Activated naive CD8-positive, alpha-beta T cell treated with anti-CD3 and anti-CD28 coated beads for 36 hours (primary cell): ENCODE measurements at regions not wholly inside any gene's neighbourhood (a gene's known extent, or its start where the extent isn't known, plus 50 kb on each side); places are given as distances from the start of the nearest gene placed in this dataset.
"Not testable (repeated sequence)": the region's sequence is repeated elsewhere in the genome, so short reads cannot be mapped to it uniquely, and the experiment has no call there.

Experiments
- DNase-seq: peaks from one replicate; pipeline ENCODE4 v3.0.0; 2021
- H3K27ac Mint-ChIP-seq: one replicate; pipeline ENCODE4 v1.8.0; 2022; ENCODE audit warnings: mild to moderate bottlenecking, moderate library complexity, mixed read lengths
- H3K27me3 Mint-ChIP-seq: one replicate; pipeline ENCODE4 v1.8.0; 2022; ENCODE audit warnings: mild to moderate bottlenecking, mixed read lengths
- H3K36me3 Mint-ChIP-seq: one replicate; pipeline ENCODE4 v1.8.0; 2021; ENCODE audit warnings: mild to moderate bottlenecking, mixed read lengths
- H3K4me1 Mint-ChIP-seq: one replicate; pipeline ENCODE4 v1.8.0; 2021; ENCODE audit warnings: mixed read lengths
- H3K4me3 Mint-ChIP-seq: one replicate; pipeline ENCODE4 v1.8.0; 2022; ENCODE audit warnings: mild to moderate bottlenecking, moderate library complexity, mixed read lengths
- H3K9me3 Mint-ChIP-seq: one replicate; pipeline ENCODE4 v1.8.0; 2022; ENCODE audit warnings: mixed read lengths

- H3K27ac Mint-ChIP-seq: no peak overlapping the region
- DNase-seq: no peak
- no peaks in the 10 kb centered on the region for H3K27me3 Mint-ChIP-seq
- peaks cover 2% of the 10 kb centered on the region for H3K9me3 Mint-ChIP-seq
- H3K4me1 Mint-ChIP-seq: no peaks in the 10 kb centered on the region
- H3K4me3 Mint-ChIP-seq: no peak overlapping the region
- no peaks in the 10 kb centered on the region for H3K36me3 Mint-ChIP-seq
These were observed 370.8 kb downstream of the TLE1 start for GRCh38 chr9:81318571-81318970.

- Mint-ChIP-seq H3K27ac (no peak overlapping the region), H3K27me3 (no peaks in the 10 kb centered on the region), H3K4me3 (no peak overlapping the region), H3K9me3 (peaks cover 2% of the 10 kb centered on the region), H3K36me3 (no peaks in the 10 kb centered on the region), H3K4me1 (no peaks in the 10 kb centered on the region)
- no peak for DNase-seq
These were observed 371.4 kb downstream of the TLE1 start for GRCh38 chr9:81317939-81318338.

DNA sequence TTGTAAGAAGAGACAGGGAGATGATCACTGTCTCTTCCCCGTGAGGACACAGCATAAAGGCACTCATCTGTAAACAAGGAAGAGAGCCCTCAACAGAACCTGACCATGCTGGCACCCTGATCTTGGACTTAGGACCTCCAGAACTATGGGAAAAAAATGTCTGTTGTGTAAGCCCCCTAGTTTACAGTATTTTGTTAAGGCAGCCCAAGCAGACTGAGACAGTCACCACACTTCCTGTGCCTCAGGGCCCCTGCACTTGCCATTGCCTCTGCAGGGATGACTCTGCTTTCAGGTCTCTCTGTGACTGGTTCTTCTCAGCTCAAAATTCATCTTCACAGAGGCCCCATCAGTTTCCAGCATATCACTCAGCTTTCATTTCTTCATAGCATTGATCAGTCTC lies 372.1 kb downstream of the TLE1 start:
- H3K27me3 Mint-ChIP-seq: no peaks in the 10 kb centered on the region
- no peak for DNase-seq
- no peaks in the 10 kb centered on the region for H3K4me1 Mint-ChIP-seq
- H3K36me3 Mint-ChIP-seq: no peaks in the 10 kb centered on the region
- no peak overlapping the region for H3K4me3 Mint-ChIP-seq
- peaks cover 2% of the 10 kb centered on the region for H3K9me3 Mint-ChIP-seq
- no peak overlapping the region for H3K27ac Mint-ChIP-seq

- no peaks in the 10 kb centered on the region for H3K4me1 Mint-ChIP-seq
- DNase-seq: no peak
- peaks cover 2% of the 10 kb centered on the region for H3K9me3 Mint-ChIP-seq
- no peaks in the 10 kb centered on the region for H3K27me3 Mint-ChIP-seq
- H3K27ac Mint-ChIP-seq: no peak overlapping the region
- no peaks in the 10 kb centered on the region for H3K36me3 Mint-ChIP-seq
- no peak overlapping the region for H3K4me3 Mint-ChIP-seq
These were observed 374.9 kb downstream of the TLE1 start for GRCh38 chr9:81314490-81314889.

GRCh38 chr9:81313877-81314276 lies 375.5 kb downstream of the TLE1 start:
- Mint-ChIP-seq H3K36me3 (no peaks in the 10 kb centered on the region), H3K27ac (no peak overlapping the region), H3K27me3 (no peaks in the 10 kb centered on the region), H3K9me3 (peaks cover 2% of the 10 kb centered on the region), H3K4me1 (no peaks in the 10 kb centered on the region), H3K4me3 (no peak overlapping the region)
- no peak for DNase-seq

- Mint-ChIP-seq H3K27me3 (no peaks in the 10 kb centered on the region), H3K36me3 (no peaks in the 10 kb centered on the region), H3K27ac (no peak overlapping the region), H3K4me3 (no peak overlapping the region), H3K9me3 (no peaks in the 10 kb centered on the region), H3K4me1 (no peaks in the 10 kb centered on the region)
- no peak for DNase-seq
These were observed 377.0 kb downstream of the TLE1 start for GRCh38 chr9:81312346-81312745.

DNA sequence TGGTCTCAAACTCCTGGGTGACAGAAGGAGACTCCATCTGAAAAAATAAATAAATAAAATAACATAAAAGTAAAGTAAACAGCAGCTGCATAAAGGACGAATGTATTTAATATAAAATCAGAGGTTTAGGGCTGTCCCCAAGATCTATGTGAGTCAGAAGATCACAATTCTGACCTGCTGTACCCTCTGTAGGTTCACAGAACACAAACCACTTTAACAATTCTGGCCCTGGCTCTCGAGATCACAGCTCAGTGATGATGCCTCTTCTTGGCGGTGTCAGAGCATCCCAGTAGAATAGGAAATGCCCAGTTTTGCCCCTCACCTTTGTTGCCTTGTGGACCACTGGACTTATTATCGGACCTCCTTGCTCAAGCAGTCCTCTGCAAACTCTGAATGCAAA lies 380.9 kb downstream of the TLE1 start:
- Mint-ChIP-seq H3K4me3 (no peak overlapping the region), H3K36me3 (no peaks in the 10 kb centered on the region), H3K9me3 (no peaks in the 10 kb centered on the region), H3K27ac (no peak overlapping the region), H3K4me1 (no peaks in the 10 kb centered on the region), H3K27me3 (no peaks in the 10 kb centered on the region)
- no peak for DNase-seq

GRCh38 chr9:81307791-81308190 lies 381.6 kb downstream of the TLE1 start:
- not testable (repeated sequence) for H3K4me3 Mint-ChIP-seq, H3K36me3 Mint-ChIP-seq, H3K27ac Mint-ChIP-seq, H3K4me1 Mint-ChIP-seq, H3K27me3 Mint-ChIP-seq, H3K9me3 Mint-ChIP-seq, DNase-seq

DNA sequence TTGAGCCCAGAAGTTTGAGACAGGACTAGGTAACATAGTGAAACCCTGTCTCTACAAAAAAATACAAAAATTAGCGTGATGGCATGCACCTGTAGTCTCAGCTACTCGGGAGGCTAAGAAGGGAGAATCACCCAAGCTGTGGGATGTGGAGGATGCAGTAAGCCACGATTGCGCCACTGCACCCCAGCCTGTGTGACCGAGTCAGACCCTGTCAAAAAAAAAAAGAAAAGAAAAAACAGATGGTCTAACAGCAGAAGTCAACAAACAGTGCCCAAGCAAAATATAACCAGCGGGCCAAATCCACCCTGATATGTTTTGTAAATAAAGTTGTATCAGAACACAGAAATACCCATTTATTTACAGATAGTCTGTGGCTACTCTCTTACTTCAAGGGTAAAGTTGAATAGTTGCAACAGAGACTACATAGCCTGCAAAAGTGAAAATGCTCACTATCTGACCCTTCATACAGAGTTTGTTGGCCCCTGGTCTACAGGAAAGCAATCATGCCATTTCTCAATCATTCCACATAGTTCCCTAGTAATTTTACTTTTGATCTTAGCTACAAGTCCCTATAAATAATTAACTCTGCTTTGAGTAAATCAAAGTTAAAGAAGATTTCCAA lies 383.7 kb downstream of the TLE1 start:
- H3K27me3 Mint-ChIP-seq: no peaks in the 10 kb centered on the region
- no peaks in the 10 kb centered on the region for H3K4me1 Mint-ChIP-seq
- no peak overlapping the region for H3K4me3 Mint-ChIP-seq
- no peaks in the 10 kb centered on the region for H3K9me3 Mint-ChIP-seq
- no peak overlapping the region for H3K27ac Mint-ChIP-seq
- H3K36me3 Mint-ChIP-seq: no peaks in the 10 kb centered on the region
- DNase-seq: no peak

DNA sequence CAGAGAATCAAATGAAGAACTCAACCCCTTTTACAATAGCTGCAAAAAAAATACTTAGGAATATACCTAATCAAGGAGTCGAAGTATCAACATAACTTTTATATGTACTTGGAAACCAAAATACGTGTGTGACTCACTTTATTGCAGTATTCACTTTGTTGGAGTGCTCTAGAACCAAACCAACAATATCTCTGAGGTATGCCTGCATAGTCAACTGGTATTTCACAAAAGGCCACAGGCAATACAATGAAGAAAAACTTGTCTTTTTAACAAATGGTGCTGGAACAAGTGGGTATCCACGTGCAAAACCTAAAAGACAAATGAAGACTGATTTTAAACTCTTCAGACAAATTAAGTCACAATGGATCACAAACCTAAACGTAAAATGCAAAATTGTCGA lies 385.7 kb downstream of the TLE1 start:
- Mint-ChIP-seq H3K4me1 (no peaks in the 10 kb centered on the region), H3K27me3 (no peaks in the 10 kb centered on the region), H3K4me3 (no peak overlapping the region), H3K27ac (no peak overlapping the region), H3K36me3 (no peaks in the 10 kb centered on the region), H3K9me3 (peaks cover 1% of the 10 kb centered on the region)
- DNase-seq: no peak

DNA sequence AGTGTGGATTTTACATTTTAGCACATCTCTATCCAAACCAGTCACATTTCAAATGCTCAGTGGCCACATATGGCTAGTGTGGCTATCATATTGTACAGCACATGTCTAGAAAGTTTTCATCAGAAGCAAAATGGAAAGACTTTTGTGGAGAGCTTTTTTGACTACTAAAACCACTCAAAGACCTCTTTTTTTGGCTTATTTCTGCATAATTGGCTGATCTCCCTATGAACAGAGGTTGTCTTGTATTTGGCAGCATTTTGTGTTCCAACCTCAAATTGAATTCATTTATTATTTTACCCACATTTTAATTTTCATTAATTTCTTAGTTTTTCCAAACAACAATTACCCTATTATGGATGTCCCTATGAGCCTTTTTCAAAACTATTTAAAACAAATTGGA lies 395.7 kb downstream of the TLE1 start:
- peaks cover 11% of the 10 kb centered on the region for H3K9me3 Mint-ChIP-seq

GRCh38 chr9:81292056-81292805 lies 397.1 kb downstream of the TLE1 start:
- Mint-ChIP-seq H3K27me3 (peaks cover 6% of the 10 kb centered on the region), H3K36me3 (no peaks in the 10 kb centered on the region), H3K27ac (no peak overlapping the region), H3K4me1 (no peaks in the 10 kb centered on the region), H3K9me3 (peaks cover 9% of the 10 kb centered on the region), H3K4me3 (no peak overlapping the region)
- DNase-seq: no peak

More for the DNA sequence above, 395.7 kb downstream of the TLE1 start:
- Mint-ChIP-seq H3K4me1 (no peaks in the 10 kb centered on the region), H3K27me3 (peaks cover 6% of the 10 kb centered on the region), H3K36me3 (no peaks in the 10 kb centered on the region), H3K27ac (no peak overlapping the region), H3K4me3 (no peak overlapping the region)
- no peak for DNase-seq

DNA sequence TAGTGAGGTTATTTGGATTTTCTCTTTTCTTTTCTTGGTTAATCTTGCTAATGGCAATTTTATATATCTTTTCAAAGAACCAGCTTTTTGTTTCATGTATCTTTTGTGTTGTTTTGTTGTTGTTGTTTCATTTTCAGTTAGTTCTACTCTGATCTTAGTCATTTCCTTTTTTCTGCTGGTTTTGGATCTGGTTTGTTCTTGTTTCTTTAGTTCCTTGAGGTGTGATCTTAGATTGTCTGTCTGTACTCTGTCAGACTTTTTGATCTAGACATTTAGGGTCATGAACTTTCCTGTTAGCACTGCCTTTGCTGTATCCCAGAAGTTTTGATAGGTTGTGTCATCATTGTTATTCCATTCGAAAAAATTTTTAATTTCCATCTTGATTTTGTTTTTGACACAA lies 399.7 kb downstream of the TLE1 start:
- no peaks in the 10 kb centered on the region for H3K4me1 Mint-ChIP-seq
- H3K27ac Mint-ChIP-seq: no peak overlapping the region
- peaks cover 9% of the 10 kb centered on the region for H3K9me3 Mint-ChIP-seq
- DNase-seq: no peak
- H3K27me3 Mint-ChIP-seq: peaks cover 6% of the 10 kb centered on the region
- no peak overlapping the region for H3K4me3 Mint-ChIP-seq
- H3K36me3 Mint-ChIP-seq: no peaks in the 10 kb centered on the region

GRCh38 chr9:81268048-81268447 lies 421.3 kb downstream of the TLE1 start:
- H3K4me3 Mint-ChIP-seq: no peak overlapping the region
- DNase-seq: no peak
- no peaks in the 10 kb centered on the region for H3K4me1 Mint-ChIP-seq
- no peaks in the 10 kb centered on the region for H3K36me3 Mint-ChIP-seq
- H3K27me3 Mint-ChIP-seq: no peaks in the 10 kb centered on the region
- H3K27ac Mint-ChIP-seq: no peak overlapping the region
- peaks cover 1% of the 10 kb centered on the region for H3K9me3 Mint-ChIP-seq

- Mint-ChIP-seq H3K36me3 (no peaks in the 10 kb centered on the region), H3K4me1 (no peaks in the 10 kb centered on the region), H3K27me3 (peaks cover 3% of the 10 kb centered on the region), H3K9me3 (peaks cover 7% of the 10 kb centered on the region), H3K27ac (no peak overlapping the region), H3K4me3 (no peak overlapping the region)
- no peak for DNase-seq
These were observed 422.7 kb downstream of the TLE1 start for GRCh38 chr9:81266674-81267073.

- no peaks in the 10 kb centered on the region for H3K36me3 Mint-ChIP-seq
- no peak for DNase-seq
- peaks cover 10% of the 10 kb centered on the region for H3K9me3 Mint-ChIP-seq
- H3K27ac Mint-ChIP-seq: no peak overlapping the region
- no peak overlapping the region for H3K4me3 Mint-ChIP-seq
- H3K4me1 Mint-ChIP-seq: no peaks in the 10 kb centered on the region
- H3K27me3 Mint-ChIP-seq: peaks cover 3% of the 10 kb centered on the region
These were observed 423.3 kb downstream of the TLE1 start for GRCh38 chr9:81266086-81266485.
